Body of pancreas (tissue), 4 donors: ENCODE measurements at regions not wholly inside any gene's neighbourhood (a gene's known extent, or its start where the extent isn't known, plus 50 kb on each side); places are given as distances from the start of the nearest gene placed in this dataset.

Experiments used
- POLR2A ChIP-seq, 3 donors: fragments of 450-650 bp; IDR thresholded peaks; one replicate each; pipeline ENCODE4 v1.6.1; 2016; ENCODE audit warnings: antibody characterized with exemption in 3 of 3, mild to moderate bottlenecking in 2 of 3
- TF ChIP-seq, protein P1 (sequence below), 7 experiments: fragments of 450-650 bp in 4 of 7; fragments of 200-600 bp in 3 of 7; sonication (generic) in 3 of 7; IDR thresholded peaks; one replicate each; pipeline ENCODE4 v1.5.1; 2016 to 2019; ENCODE audit warnings: antibody characterized with exemption in 7 of 7

DNA sequence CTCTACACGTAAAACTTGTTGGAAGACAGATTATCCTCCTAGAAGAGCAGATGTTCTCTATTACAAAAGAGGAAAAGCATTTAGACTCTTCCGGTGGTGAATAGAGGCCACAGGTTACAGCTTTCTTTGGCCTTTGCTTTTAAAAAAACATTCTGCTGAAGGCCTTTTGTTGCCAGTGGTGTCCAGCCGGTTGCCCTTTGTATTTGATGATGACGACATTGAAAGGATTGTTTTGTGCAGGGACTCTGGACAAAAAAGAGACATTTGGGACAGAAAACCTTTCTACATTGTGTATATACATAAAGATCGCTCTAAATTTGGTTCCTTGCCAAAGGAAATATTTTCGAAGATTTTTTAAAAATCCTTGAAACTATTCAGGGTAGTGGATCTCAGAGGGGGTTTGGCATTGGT is 180.3 kb downstream of the C9orf152 start:
- TF ChIP-seq, protein P1, sequence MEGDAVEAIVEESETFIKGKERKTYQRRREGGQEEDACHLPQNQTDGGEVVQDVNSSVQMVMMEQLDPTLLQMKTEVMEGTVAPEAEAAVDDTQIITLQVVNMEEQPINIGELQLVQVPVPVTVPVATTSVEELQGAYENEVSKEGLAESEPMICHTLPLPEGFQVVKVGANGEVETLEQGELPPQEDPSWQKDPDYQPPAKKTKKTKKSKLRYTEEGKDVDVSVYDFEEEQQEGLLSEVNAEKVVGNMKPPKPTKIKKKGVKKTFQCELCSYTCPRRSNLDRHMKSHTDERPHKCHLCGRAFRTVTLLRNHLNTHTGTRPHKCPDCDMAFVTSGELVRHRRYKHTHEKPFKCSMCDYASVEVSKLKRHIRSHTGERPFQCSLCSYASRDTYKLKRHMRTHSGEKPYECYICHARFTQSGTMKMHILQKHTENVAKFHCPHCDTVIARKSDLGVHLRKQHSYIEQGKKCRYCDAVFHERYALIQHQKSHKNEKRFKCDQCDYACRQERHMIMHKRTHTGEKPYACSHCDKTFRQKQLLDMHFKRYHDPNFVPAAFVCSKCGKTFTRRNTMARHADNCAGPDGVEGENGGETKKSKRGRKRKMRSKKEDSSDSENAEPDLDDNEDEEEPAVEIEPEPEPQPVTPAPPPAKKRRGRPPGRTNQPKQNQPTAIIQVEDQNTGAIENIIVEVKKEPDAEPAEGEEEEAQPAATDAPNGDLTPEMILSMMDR (IDR thresholded peaks at IDR 0.05) = no peak
- TF ChIP-seq POLR2A (IDR thresholded peaks at IDR 0.05) = no peak
